Suprapubic skin (tissue), 3 donors: ENCODE measurements at regions not wholly inside any gene's neighbourhood (a gene's known extent, or its start where the extent isn't known, plus 50 kb on each side); places are given as distances from the start of the nearest gene placed in this dataset.

ENCODE experiments used
- POLR2AphosphoS5 ChIP-seq, 3 donors: sonication (generic); formaldehyde crosslinking; IDR thresholded peaks; one replicate each; pipeline ENCODE4 v1.6.1; 2017; ENCODE audit warnings: antibody characterized with exemption in 3 of 3
- TF ChIP-seq, protein P1 (sequence below), 2 donors: fragments of 200-600 bp in 1 of 2; fragments of 450-650 bp in 1 of 2; sonication (generic) in 1 of 2; IDR thresholded peaks; one replicate each; pipeline ENCODE4 v1.5.1; 2016 to 2019; ENCODE audit warnings: antibody characterized with exemption in 2 of 2, mild to moderate bottlenecking in 1 of 2, moderate library complexity in 1 of 2

DNA sequence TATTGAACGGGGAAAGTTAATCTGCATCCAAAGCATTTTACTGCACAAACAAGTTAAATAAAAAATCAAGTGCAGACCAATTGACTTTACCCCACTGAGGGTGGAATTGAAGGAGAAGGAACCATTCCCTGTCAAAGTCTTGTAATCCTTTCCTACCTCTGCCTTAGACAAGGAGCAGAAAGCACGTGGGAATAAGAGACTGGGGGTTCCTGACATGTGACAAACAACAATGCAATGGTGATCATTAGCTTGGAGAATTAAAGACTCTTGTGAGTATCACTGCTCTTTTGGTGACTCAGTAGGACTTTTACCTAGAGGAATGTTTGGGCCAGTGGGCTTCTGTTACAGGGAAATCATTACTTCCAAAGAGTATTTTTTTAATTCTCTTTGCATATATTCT lies 779.5 kb downstream of the TLR4 start:
- TF ChIP-seq, protein P1, sequence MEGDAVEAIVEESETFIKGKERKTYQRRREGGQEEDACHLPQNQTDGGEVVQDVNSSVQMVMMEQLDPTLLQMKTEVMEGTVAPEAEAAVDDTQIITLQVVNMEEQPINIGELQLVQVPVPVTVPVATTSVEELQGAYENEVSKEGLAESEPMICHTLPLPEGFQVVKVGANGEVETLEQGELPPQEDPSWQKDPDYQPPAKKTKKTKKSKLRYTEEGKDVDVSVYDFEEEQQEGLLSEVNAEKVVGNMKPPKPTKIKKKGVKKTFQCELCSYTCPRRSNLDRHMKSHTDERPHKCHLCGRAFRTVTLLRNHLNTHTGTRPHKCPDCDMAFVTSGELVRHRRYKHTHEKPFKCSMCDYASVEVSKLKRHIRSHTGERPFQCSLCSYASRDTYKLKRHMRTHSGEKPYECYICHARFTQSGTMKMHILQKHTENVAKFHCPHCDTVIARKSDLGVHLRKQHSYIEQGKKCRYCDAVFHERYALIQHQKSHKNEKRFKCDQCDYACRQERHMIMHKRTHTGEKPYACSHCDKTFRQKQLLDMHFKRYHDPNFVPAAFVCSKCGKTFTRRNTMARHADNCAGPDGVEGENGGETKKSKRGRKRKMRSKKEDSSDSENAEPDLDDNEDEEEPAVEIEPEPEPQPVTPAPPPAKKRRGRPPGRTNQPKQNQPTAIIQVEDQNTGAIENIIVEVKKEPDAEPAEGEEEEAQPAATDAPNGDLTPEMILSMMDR (IDR thresholded peaks at IDR 0.05) = no peak
- no peak for TF ChIP-seq POLR2AphosphoS5 (IDR thresholded peaks at IDR 0.05)
